Natural killer cell (primary cell): ENCODE measurements at regions not wholly inside any gene's neighbourhood (a gene's known extent, or its start where the extent isn't known, plus 50 kb on each side); places are given as distances from the start of the nearest gene placed in this dataset.

ENCODE experiments used
- ATAC-seq, 3 donors: fragments of 150-1000 bp in 2 of 3; fragments of 200-7000 bp in 1 of 3; cut with Tn5 transposase; 1 replicate in 1 of 3; 2 replicates in 2 of 3; pipeline ENCODE4 v1.10.0; 2021; ENCODE audit warnings: mild to moderate bottlenecking in 2 of 3, moderate library complexity in 2 of 3
- DNase-seq, 2 donors: peaks; one replicate each; pipeline versions ENCODE4 v3.0.0 to v3.0.0-alpha.2; 2013 to 2021; ENCODE audit warnings: mixed read lengths in 1 of 2
- H3K27ac ChIP-seq: one replicate; pipeline ENCODE4 v1.5.1; 2013; ENCODE audit warnings: mild to moderate bottlenecking, low read length
- H3K27me3 ChIP-seq: one replicate; pipeline ENCODE4 v1.6.1; 2013; ENCODE audit warnings: low read length; ENCODE audit not compliant: control insufficient read depth, insufficient read depth
- H3K36me3 ChIP-seq: one replicate; pipeline ENCODE4 v1.6.1; 2013; ENCODE audit warnings: low read length; ENCODE audit not compliant: control insufficient read depth, insufficient read depth
- H3K4me1 ChIP-seq: one replicate; pipeline ENCODE4 v1.6.1; 2013; ENCODE audit warnings: low read length; ENCODE audit not compliant: control insufficient read depth, insufficient read depth
- H3K4me3 ChIP-seq: one replicate; pipeline ENCODE4 v1.5.1; 2013; ENCODE audit warnings: low read length
- H3K9me3 ChIP-seq: one replicate; pipeline ENCODE4 v1.6.1; 2013; ENCODE audit warnings: low read length; ENCODE audit not compliant: control insufficient read depth, insufficient read depth
- H3K27ac Mint-ChIP-seq, 2 donors: one replicate each; pipeline ENCODE4 v1.8.0; 2022; ENCODE audit warnings: mild to moderate bottlenecking in 2 of 2, mixed read lengths in 2 of 2, moderate library complexity in 1 of 2
- H3K27me3 Mint-ChIP-seq, 2 donors: one replicate each; pipeline ENCODE4 v1.8.0; 2022; ENCODE audit warnings: low read depth in 2 of 2, mixed read lengths in 2 of 2
- H3K36me3 Mint-ChIP-seq: one replicate; pipeline ENCODE4 v1.8.0; 2022; ENCODE audit warnings: mixed read lengths
- H3K4me1 Mint-ChIP-seq, 2 donors: one replicate each; pipeline ENCODE4 v1.8.0; 2022; ENCODE audit warnings: mixed read lengths in 2 of 2
- H3K4me3 Mint-ChIP-seq: one replicate; pipeline ENCODE4 v1.8.0; 2022; ENCODE audit warnings: mild to moderate bottlenecking, moderate library complexity, mixed read lengths
- H3K9me3 Mint-ChIP-seq, 2 donors: one replicate each; pipeline ENCODE4 v1.8.0; 2022; ENCODE audit warnings: mixed read lengths in 2 of 2
- CTCF ChIP-seq: fragments of 200-600 bp; IDR thresholded peaks from one replicate; pipeline ENCODE4 v1.8.0; 2022; ENCODE audit warnings: antibody characterized with exemption
- WGBS: methylation state at CpG from one replicate; pipeline ENCODE4 v1.1.7; 2013; ENCODE audit warnings: missing lambda C conversion rate; ENCODE audit not compliant: insufficient coverage; 5-methylcytosine and 5-hydroxymethylcytosine counted together
- intact Hi-C: fragments of 100-400 bp; cut with micrococcal nuclease; formaldehyde crosslinking; loops from one replicate; pipeline ENCODE4 v1.14.2; 2022

- DNase-seq (no peak), ATAC-seq (no peak)
- Histone ChIP-seq H3K27ac (no peak overlapping the region), H3K27me3 (no peaks in the 10 kb centered on the region), H3K36me3 (no peaks in the 10 kb centered on the region), H3K4me1 (no peaks in the 10 kb centered on the region), H3K4me3 (no peak overlapping the region), H3K9me3 (no peaks in the 10 kb centered on the region)
- TF ChIP-seq CTCF: no peak
- intact Hi-C loops: no loop called here
- Mint-ChIP-seq H3K4me3 (no peak overlapping the region), H3K4me1 (no peaks in the 10 kb centered on the region), H3K27ac (no peak overlapping the region), H3K27me3 (peaks cover 8 to 48% of the 10 kb centered on the region in 2 donors), H3K9me3 (no peaks in the 10 kb centered on the region), H3K36me3 (no peaks in the 10 kb centered on the region)
- WGBS: 53% methylated on average over 2 of the region's 2 CpGs
These were observed 353.0 kb upstream of the CDH5 start for GRCh38 chr16:66013486-66013885.

- no peak overlapping the region for H3K4me3 Mint-ChIP-seq
- intact Hi-C loops: no loop called here
- peaks cover 11 to 17% of the 10 kb centered on the region in 2 donors for H3K27me3 Mint-ChIP-seq
- Histone ChIP-seq H3K4me1 (no peaks in the 10 kb centered on the region), H3K9me3 (no peaks in the 10 kb centered on the region), H3K27ac (no peak overlapping the region), H3K27me3 (no peaks in the 10 kb centered on the region), H3K4me3 (no peak overlapping the region), H3K36me3 (no peaks in the 10 kb centered on the region)
- DNase-seq: no peak
- no peak for TF ChIP-seq CTCF
- no peaks in the 10 kb centered on the region for H3K36me3 Mint-ChIP-seq
- H3K9me3 Mint-ChIP-seq: no peaks in the 10 kb centered on the region
- no peak overlapping the region for H3K27ac Mint-ChIP-seq
- ATAC-seq: no peak
- WGBS: 96% methylated on average over 3 of the region's 4 CpGs
- H3K4me1 Mint-ChIP-seq: no peaks in the 10 kb centered on the region
These were observed 358.4 kb upstream of the CDH5 start for GRCh38 chr16:66008136-66008535.

- 82% methylated on average over 6 of the region's 6 CpGs for WGBS
- no peak for TF ChIP-seq CTCF
- Mint-ChIP-seq H3K9me3 (no peaks in the 10 kb centered on the region), H3K36me3 (no peaks in the 10 kb centered on the region), H3K4me3 (no peak overlapping the region), H3K27me3 (peaks cover 11 to 17% of the 10 kb centered on the region in 2 donors), H3K4me1 (no peaks in the 10 kb centered on the region), H3K27ac (no peak overlapping the region)
- DNase-seq (no peak), ATAC-seq (no peak)
- Histone ChIP-seq H3K36me3 (no peaks in the 10 kb centered on the region), H3K27ac (no peak overlapping the region), H3K27me3 (no peaks in the 10 kb centered on the region), H3K9me3 (no peaks in the 10 kb centered on the region), H3K4me3 (no peak overlapping the region), H3K4me1 (no peaks in the 10 kb centered on the region)
- intact Hi-C loops: no loop called here
These were observed 358.8 kb upstream of the CDH5 start for GRCh38 chr16:66007717-66008116.

GRCh38 chr16:66006485-66006884 lies 360.0 kb upstream of the CDH5 start:
- Histone ChIP-seq H3K4me1 (no peaks in the 10 kb centered on the region), H3K9me3 (no peaks in the 10 kb centered on the region), H3K27me3 (no peaks in the 10 kb centered on the region), H3K36me3 (no peaks in the 10 kb centered on the region), H3K27ac (no peak overlapping the region), H3K4me3 (no peak overlapping the region)
- Mint-ChIP-seq H3K27ac (no peak overlapping the region), H3K4me1 (no peaks in the 10 kb centered on the region), H3K27me3 (peaks cover 11 to 12% of the 10 kb centered on the region in 2 donors), H3K9me3 (no peaks in the 10 kb centered on the region), H3K36me3 (no peaks in the 10 kb centered on the region), H3K4me3 (no peak overlapping the region)
- no peak for TF ChIP-seq CTCF
- intact Hi-C loops: no loop called here
- no peak for DNase-seq
- ATAC-seq: no peak
- 54% methylated on average over 9 of the region's 9 CpGs for WGBS
